WTC11 (cell line): ENCODE measurements at regions not wholly inside any gene's neighbourhood (a gene's known extent, or its start where the extent isn't known, plus 50 kb on each side); places are given as distances from the start of the nearest gene placed in this dataset.

Experiments
- ATAC-seq: fragments of 200-7000 bp; cut with Tn5 transposase; 2 replicates; pipeline ENCODE4 v1.10.0; 2021; ENCODE audit warnings: mild to moderate bottlenecking, moderate library complexity
- CTCF ChIA-PET: fragments of 300-600 bp; sonication (Branson Sonifier 250); formaldehyde crosslinking; loops from one replicate; lab custom pipeline; 2021; ENCODE audit warnings: antibody characterized with exemption; lab: Charles Lee
- POLR2A ChIA-PET: fragments of 350-600 bp; sonication (Branson Sonifier 250); formaldehyde crosslinking; loops from one replicate; lab custom pipeline; 2021; ENCODE audit warnings: antibody characterized with exemption; lab: Charles Lee
- DNase-seq: peaks from one replicate; pipeline ENCODE4 v3.0.0; 2021; ENCODE audit warnings: low spot score
- H3K27ac Mint-ChIP-seq: 2 replicates; pipeline ENCODE4 v1.8.0; 2021; ENCODE audit warnings: mixed read lengths
- H3K27me3 Mint-ChIP-seq: 2 replicates; pipeline ENCODE4 v1.8.0; 2021; ENCODE audit warnings: low read depth, mild to moderate bottlenecking, moderate library complexity, mixed read lengths
- H3K36me3 Mint-ChIP-seq: 2 replicates; pipeline ENCODE4 v1.8.0; 2021; ENCODE audit warnings: mixed read lengths
- H3K4me1 Mint-ChIP-seq: 2 replicates; pipeline ENCODE4 v1.8.0; 2022; ENCODE audit warnings: mixed read lengths
- H3K4me3 Mint-ChIP-seq: 2 replicates; pipeline ENCODE4 v1.8.0; 2021; ENCODE audit warnings: mild to moderate bottlenecking, moderate library complexity, mixed read lengths
- H3K9me3 Mint-ChIP-seq: 2 replicates; pipeline ENCODE4 v1.8.0; 2021; ENCODE audit warnings: mixed read lengths
- ATF2 ChIP-seq: sonication (generic); formaldehyde crosslinking; IDR thresholded peaks from 2 replicates; pipeline ENCODE4 v1.8.1; 2022; ENCODE audit warnings: low read depth, missing genetic modification reagents, borderline replicate concordance
- CBFB ChIP-seq: sonication (generic); formaldehyde crosslinking; IDR thresholded peaks from 2 replicates; pipeline ENCODE4 v1.8.1; 2022; ENCODE audit warnings: mild to moderate bottlenecking, low read depth, missing genetic modification reagents
- CREM ChIP-seq: sonication (generic); formaldehyde crosslinking; IDR thresholded peaks from 2 replicates; pipeline ENCODE4 v1.8.1; 2022; ENCODE audit warnings: mild to moderate bottlenecking, missing genetic modification reagents, moderate library complexity
- EMX1 ChIP-seq: fragments of 250-450 bp; sonication (Bioruptor Pico); IDR thresholded peaks from 2 replicates; pipeline ENCODE4 v1.8.0; 2021; ENCODE audit warnings: mild to moderate bottlenecking
- SP1 ChIP-seq: sonication (generic); formaldehyde crosslinking; conservative IDR thresholded peaks from 2 replicates; pipeline ENCODE4 v1.8.1; 2022; ENCODE audit warnings: missing genetic modification reagents
- ZNF219 ChIP-seq: sonication (generic); formaldehyde crosslinking; IDR thresholded peaks from 2 replicates; pipeline ENCODE4 v1.8.0; 2023; ENCODE audit warnings: missing genetic modification reagents, mild to moderate bottlenecking, borderline replicate concordance
- TF ChIP-seq, protein P1 (sequence below): sonication (generic); formaldehyde crosslinking; conservative IDR thresholded peaks from 2 replicates; pipeline ENCODE4 v1.8.1; 2023; ENCODE audit warnings: mild to moderate bottlenecking, low read depth, missing genetic modification reagents, moderate library complexity
- TF ChIP-seq, protein P2 (sequence below): fragments of 250-450 bp; sonication (Bioruptor Pico); IDR thresholded peaks from 2 replicates; pipeline ENCODE4 v1.9.0; 2021; ENCODE audit warnings: mild to moderate bottlenecking
- TF ChIP-seq, protein P3 (sequence below): sonication (generic); formaldehyde crosslinking; IDR thresholded peaks from 2 replicates; pipeline ENCODE4 v1.8.0; 2023; ENCODE audit warnings: missing genetic modification reagents, mild to moderate bottlenecking, borderline replicate concordance
- TF ChIP-seq, protein P4 (sequence below): sonication (generic); formaldehyde crosslinking; IDR thresholded peaks from 2 replicates; pipeline ENCODE4 v1.8.0; 2022; ENCODE audit warnings: mild to moderate bottlenecking, missing genetic modification reagents

- TF ChIP-seq CBFB (CRISPR knock-in tag), result no peak
- TF ChIP-seq EMX1 (CRISPR knock-in tag), result no peak
Measured at GRCh38 chr22:49689858-49690257, 137.8 kb downstream of the BRD1 start (continued).

- no peak overlapping the region for H3K27ac Mint-ChIP-seq
- CTCF ChIA-PET, result interaction anchor here (1.1 kb wide), 1 partner anchor 13 kb away, joined by 5 read pairs; no protein-coding TSS in a partner anchor
- ATAC-seq (no peak), DNase-seq (no peak)
- TF ChIP-seq, protein P1, sequence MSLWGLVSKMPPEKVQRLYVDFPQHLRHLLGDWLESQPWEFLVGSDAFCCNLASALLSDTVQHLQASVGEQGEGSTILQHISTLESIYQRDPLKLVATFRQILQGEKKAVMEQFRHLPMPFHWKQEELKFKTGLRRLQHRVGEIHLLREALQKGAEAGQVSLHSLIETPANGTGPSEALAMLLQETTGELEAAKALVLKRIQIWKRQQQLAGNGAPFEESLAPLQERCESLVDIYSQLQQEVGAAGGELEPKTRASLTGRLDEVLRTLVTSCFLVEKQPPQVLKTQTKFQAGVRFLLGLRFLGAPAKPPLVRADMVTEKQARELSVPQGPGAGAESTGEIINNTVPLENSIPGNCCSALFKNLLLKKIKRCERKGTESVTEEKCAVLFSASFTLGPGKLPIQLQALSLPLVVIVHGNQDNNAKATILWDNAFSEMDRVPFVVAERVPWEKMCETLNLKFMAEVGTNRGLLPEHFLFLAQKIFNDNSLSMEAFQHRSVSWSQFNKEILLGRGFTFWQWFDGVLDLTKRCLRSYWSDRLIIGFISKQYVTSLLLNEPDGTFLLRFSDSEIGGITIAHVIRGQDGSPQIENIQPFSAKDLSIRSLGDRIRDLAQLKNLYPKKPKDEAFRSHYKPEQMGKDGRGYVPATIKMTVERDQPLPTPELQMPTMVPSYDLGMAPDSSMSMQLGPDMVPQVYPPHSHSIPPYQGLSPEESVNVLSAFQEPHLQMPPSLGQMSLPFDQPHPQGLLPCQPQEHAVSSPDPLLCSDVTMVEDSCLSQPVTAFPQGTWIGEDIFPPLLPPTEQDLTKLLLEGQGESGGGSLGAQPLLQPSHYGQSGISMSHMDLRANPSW (CRISPR knock-in tag), result no peak
- H3K9me3 Mint-ChIP-seq, result peaks cover 23% of the 10 kb centered on the region
- no peak overlapping the region for H3K4me3 Mint-ChIP-seq
- POLR2A ChIA-PET, result no interaction called here
- no peaks in the 10 kb centered on the region for H3K4me1 Mint-ChIP-seq
- H3K27me3 Mint-ChIP-seq, result no peaks in the 10 kb centered on the region; the same call in 1 of the 2 replicates
- H3K36me3 Mint-ChIP-seq, result peaks cover 21% of the 10 kb centered on the region
Measured at GRCh38 chr22:49689255-49689770, 138.4 kb downstream of the BRD1 start.

DNA sequence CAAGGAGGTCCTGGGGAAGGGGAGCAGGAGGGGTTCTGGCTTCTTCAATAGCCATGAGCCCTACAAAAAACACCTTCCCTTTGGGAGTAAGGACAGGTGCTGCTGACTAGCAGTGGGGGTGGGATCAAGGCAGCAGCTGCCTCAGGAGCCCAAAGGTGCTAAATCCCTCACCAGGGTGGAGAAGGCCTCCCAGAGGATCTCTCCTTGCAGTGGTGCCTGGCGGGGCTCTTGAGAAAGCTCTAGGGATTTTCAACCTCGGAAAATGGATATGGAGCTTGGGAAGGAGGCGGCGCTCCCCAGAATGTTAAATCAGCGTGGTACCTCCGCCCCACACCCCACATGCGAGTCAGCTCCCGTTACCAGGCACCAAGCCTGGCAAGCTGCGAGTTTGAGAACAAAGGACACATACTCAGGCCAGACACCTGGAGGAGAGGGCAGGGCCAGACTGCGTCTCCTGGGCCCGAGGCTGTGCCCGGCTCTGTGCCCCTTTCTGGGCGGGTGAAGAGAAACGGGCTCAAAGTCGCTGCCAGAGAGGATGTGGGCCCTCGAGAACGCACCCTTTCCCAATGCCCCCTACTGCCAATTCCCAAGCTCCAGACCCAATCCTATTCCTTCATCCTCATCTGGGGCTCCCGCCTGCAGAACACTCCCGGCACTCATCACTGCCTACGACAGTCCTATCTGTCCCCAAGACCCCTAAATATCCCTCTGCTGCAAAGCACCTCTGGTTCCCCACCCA, 139.0 kb downstream of the BRD1 start:
- ChIA-PET POLR2A (no interaction called here), CTCF (interaction anchor here (1.1 kb wide), 1 partner anchor 13 kb away, joined by 5 read pairs; no protein-coding TSS in a partner anchor)
- DNase-seq (no peak), ATAC-seq (no peak)
- Mint-ChIP-seq H3K36me3 (peaks cover 21% of the 10 kb centered on the region), H3K4me1 (no peaks in the 10 kb centered on the region), H3K4me3 (no peak overlapping the region), H3K27ac (no peak overlapping the region), H3K9me3 (peaks cover 23% of the 10 kb centered on the region), H3K27me3 (no peaks in the 10 kb centered on the region; the same call in 1 of the 2 replicates)
- TF ChIP-seq, protein P2, sequence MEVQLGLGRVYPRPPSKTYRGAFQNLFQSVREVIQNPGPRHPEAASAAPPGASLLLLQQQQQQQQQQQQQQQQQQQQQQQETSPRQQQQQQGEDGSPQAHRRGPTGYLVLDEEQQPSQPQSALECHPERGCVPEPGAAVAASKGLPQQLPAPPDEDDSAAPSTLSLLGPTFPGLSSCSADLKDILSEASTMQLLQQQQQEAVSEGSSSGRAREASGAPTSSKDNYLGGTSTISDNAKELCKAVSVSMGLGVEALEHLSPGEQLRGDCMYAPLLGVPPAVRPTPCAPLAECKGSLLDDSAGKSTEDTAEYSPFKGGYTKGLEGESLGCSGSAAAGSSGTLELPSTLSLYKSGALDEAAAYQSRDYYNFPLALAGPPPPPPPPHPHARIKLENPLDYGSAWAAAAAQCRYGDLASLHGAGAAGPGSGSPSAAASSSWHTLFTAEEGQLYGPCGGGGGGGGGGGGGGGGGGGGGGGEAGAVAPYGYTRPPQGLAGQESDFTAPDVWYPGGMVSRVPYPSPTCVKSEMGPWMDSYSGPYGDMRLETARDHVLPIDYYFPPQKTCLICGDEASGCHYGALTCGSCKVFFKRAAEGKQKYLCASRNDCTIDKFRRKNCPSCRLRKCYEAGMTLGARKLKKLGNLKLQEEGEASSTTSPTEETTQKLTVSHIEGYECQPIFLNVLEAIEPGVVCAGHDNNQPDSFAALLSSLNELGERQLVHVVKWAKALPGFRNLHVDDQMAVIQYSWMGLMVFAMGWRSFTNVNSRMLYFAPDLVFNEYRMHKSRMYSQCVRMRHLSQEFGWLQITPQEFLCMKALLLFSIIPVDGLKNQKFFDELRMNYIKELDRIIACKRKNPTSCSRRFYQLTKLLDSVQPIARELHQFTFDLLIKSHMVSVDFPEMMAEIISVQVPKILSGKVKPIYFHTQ, result no peak
- TF ChIP-seq, protein P3, sequence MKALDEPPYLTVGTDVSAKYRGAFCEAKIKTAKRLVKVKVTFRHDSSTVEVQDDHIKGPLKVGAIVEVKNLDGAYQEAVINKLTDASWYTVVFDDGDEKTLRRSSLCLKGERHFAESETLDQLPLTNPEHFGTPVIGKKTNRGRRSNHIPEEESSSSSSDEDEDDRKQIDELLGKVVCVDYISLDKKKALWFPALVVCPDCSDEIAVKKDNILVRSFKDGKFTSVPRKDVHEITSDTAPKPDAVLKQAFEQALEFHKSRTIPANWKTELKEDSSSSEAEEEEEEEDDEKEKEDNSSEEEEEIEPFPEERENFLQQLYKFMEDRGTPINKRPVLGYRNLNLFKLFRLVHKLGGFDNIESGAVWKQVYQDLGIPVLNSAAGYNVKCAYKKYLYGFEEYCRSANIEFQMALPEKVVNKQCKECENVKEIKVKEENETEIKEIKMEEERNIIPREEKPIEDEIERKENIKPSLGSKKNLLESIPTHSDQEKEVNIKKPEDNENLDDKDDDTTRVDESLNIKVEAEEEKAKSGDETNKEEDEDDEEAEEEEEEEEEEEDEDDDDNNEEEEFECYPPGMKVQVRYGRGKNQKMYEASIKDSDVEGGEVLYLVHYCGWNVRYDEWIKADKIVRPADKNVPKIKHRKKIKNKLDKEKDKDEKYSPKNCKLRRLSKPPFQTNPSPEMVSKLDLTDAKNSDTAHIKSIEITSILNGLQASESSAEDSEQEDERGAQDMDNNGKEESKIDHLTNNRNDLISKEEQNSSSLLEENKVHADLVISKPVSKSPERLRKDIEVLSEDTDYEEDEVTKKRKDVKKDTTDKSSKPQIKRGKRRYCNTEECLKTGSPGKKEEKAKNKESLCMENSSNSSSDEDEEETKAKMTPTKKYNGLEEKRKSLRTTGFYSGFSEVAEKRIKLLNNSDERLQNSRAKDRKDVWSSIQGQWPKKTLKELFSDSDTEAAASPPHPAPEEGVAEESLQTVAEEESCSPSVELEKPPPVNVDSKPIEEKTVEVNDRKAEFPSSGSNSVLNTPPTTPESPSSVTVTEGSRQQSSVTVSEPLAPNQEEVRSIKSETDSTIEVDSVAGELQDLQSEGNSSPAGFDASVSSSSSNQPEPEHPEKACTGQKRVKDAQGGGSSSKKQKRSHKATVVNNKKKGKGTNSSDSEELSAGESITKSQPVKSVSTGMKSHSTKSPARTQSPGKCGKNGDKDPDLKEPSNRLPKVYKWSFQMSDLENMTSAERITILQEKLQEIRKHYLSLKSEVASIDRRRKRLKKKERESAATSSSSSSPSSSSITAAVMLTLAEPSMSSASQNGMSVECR (CRISPR knock-in tag), result no peak
- TF ChIP-seq, protein P4, sequence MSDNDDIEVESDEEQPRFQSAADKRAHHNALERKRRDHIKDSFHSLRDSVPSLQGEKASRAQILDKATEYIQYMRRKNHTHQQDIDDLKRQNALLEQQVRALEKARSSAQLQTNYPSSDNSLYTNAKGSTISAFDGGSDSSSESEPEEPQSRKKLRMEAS (CRISPR knock-in tag), result no peak
- TF ChIP-seq CREM (CRISPR knock-in tag) (no peak), ATF2 (CRISPR knock-in tag) (no peak), CBFB (CRISPR knock-in tag) (no peak), SP1 (no peak), ZNF219 (CRISPR knock-in tag) (no peak)
